ENCODE measurements at regions not wholly inside any gene's neighbourhood (a gene's known extent, or its start where the extent isn't known, plus 50 kb on each side); places are given as distances from the start of the nearest gene placed in this dataset.

DNA sequence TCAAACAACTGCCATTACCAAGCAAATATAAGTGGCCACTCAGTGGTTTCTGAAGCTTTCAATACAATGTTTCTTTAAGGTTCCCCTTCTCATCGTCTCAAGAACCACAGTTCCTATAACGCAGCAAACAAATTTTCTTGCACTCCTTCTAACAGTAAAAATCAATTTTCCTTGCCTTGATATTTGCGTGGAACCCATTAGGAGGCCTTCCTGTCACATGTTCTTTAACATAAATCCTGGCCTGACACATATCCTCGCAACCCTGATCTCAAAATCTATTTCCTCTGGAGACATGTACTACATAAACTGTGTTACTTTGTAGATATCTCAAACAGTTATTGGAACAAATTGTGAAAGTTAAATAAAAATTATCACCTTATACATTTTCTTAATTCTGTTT lies 65.9 kb upstream of the MANEA start:
- TF ChIP-seq MTA3 (IDR thresholded peaks at IDR 0.05; ENCODE audit: borderline replicate concordance) (no peak), RBFOX2 (IDR thresholded peaks at IDR 0.05; ENCODE audit: low read depth, low read length) (no peak), POLR2A (conservative IDR thresholded peaks at IDR 0.05) (no peak), ZFX (CRISPR knock-in tag; IDR thresholded peaks at IDR 0.05) (no peak), DACH1 (IDR thresholded peaks at IDR 0.05; ENCODE audit: partially characterized antibody) (no peak), U2AF2 (optimal IDR thresholded peaks at IDR 0.05; ENCODE audit: low read depth, low read length) (no peak), RBM39 (optimal IDR thresholded peaks at IDR 0.05; ENCODE audit: low read depth, low read length) (no peak)
